Heart right ventricle (tissue), 16 donors: ENCODE measurements at regions not wholly inside any gene's neighbourhood (a gene's known extent, or its start where the extent isn't known, plus 50 kb on each side); places are given as distances from the start of the nearest gene placed in this dataset.

Experiments
- ATAC-seq, 8 donors: fragments of 200-7000 bp; cut with Tn5 transposase; one replicate each; pipeline ENCODE4 v1.9.1; 2020; ENCODE audit warnings: mild to moderate bottlenecking in 8 of 8, moderate library complexity in 8 of 8, moderate number of reproducible peaks in 1 of 8
- DNase-seq, 2 donors: peaks; one replicate each; pipeline ENCODE4 v3.0.0-alpha.2; 2020
- H3K27ac ChIP-seq, 10 donors: fragments of 200-600 bp; sonication (generic) in 2 of 10; one replicate each; pipeline versions ENCODE4 v1.5.0 to v1.8.0; 2020 to 2022; ENCODE audit warnings: mild to moderate bottlenecking in 3 of 10
- H3K27me3 ChIP-seq, 7 donors: fragments of 200-600 bp; one replicate each; pipeline ENCODE4 v1.8.0; 2021 to 2022; ENCODE audit warnings: mild to moderate bottlenecking in 2 of 7
- H3K36me3 ChIP-seq, 9 donors: fragments of 200-600 bp; sonication (generic) in 1 of 9; one replicate each; pipeline versions ENCODE4 v1.5.0 to v1.8.0; 2020 to 2022; ENCODE audit warnings: mild to moderate bottlenecking in 2 of 9
- H3K4me1 ChIP-seq, 9 donors: fragments of 200-600 bp; sonication (generic) in 1 of 9; one replicate each; pipeline versions ENCODE4 v1.5.0 to v1.8.0; 2020 to 2022; ENCODE audit warnings: mild to moderate bottlenecking in 4 of 9
- H3K4me3 ChIP-seq, 10 donors: fragments of 200-600 bp; sonication (generic) in 2 of 10; one replicate each; pipeline versions ENCODE4 v1.5.0 to v1.8.0; 2020 to 2022; ENCODE audit warnings: mild to moderate bottlenecking in 7 of 10, moderate library complexity in 2 of 10
- H3K9me3 ChIP-seq, 11 donors: fragments of 200-600 bp in 10 of 11; sonication (generic) in 2 of 11; one replicate each; pipeline versions ENCODE4 v1.5.0 to v1.8.0; 2013 to 2022; ENCODE audit warnings: mild to moderate bottlenecking in 2 of 11, control low read depth in 1 of 11, moderate library complexity in 1 of 11
- WGBS, 2 donors: extraction: QIAGEN DNeasy Blood & Tissue Kit; methylation state at CpG; one replicate each; pipeline ENCODE4 v1.1.7; 2013; ENCODE audit warnings: inconsistent platforms in 1 of 2; 5-methylcytosine and 5-hydroxymethylcytosine counted together
- intact Hi-C, 10 donors: fragments of 100-400 bp; cut with DNase I; formaldehyde crosslinking; loops; one replicate each; pipeline versions ENCODE4 v1.11.1 to v1.14.2; 2022
- TF ChIP-seq, protein P1 (sequence below), 9 donors: fragments of 200-600 bp; sonication (generic) in 2 of 9; IDR thresholded peaks; one replicate each; pipeline versions ENCODE4 v1.5.0 to v1.8.0; 2021 to 2022; ENCODE audit warnings: antibody characterized with exemption in 9 of 9, mild to moderate bottlenecking in 5 of 9, moderate library complexity in 1 of 9
- donor health status: Arrhythmogenic right ventricular cardiomyopathy.
- donor health status: ischemic (EF 13 %, LVEDD 7.1; RV severe dilation, severe dysfunction).
- donor health status: healthy with polysubstance abuse.
- donor health status: DM: no; HTN: yes; CAD: no.
- donor health status: DM: no; HTN: no; CAD: no.
- donor health status: ischemic (EF 25% LVEDD 6.9; RV normal size, moderate dysfunction).
- donor health status: ischemic (EF 25% LVEDD 5.7; RV mildly dilated, moderate dysfunction).
- donor health status: healthy.
- donor health status: DM: yes; HTN: yes; CAD: no.
- donor health status: Ischemic cardiomyopathy.
- donor health status: ischemic (EF 35%, LVEDD 5.7; RV mildly dilated, moderate dysfunction).
- donor health status: nonischemic (EF 11% LVEDD 7.7; RV severe dilation, severe dysfunction).
- donor health status: DM: yes; HTN: yes; CAD: no.
- donor health status: PGD.
- donor health status: ischemic (EF 29% LVEDD 5.4; RV normal size, mild dysfunction).
- donor health status: nonischemic (EF 23%, LVEDD 6.1; RV moderate dilation, normal function).

- H3K27me3 ChIP-seq = peaks cover 0 to 63% (median 24%) of the 10 kb centered on the region in 7 donors
Observed at GRCh38 chr20:21564127-21564773, 50.4 kb upstream of the NKX2-2 start.

More at GRCh38 chr20:21564127-21564773, 50.4 kb upstream of the NKX2-2 start:
- Histone ChIP-seq H3K27ac (no peak overlapping the region), H3K36me3 (no peaks in the 10 kb centered on the region), H3K4me1 (no peaks in the 10 kb centered on the region), H3K9me3 (peaks cover 0 to 7% (median 0%) of the 10 kb centered on the region in 11 donors), H3K4me3 (no peak overlapping the region)
- ATAC-seq (no peak), DNase-seq (no peak)
- intact Hi-C loops = no loop called here
- TF ChIP-seq, protein P1, sequence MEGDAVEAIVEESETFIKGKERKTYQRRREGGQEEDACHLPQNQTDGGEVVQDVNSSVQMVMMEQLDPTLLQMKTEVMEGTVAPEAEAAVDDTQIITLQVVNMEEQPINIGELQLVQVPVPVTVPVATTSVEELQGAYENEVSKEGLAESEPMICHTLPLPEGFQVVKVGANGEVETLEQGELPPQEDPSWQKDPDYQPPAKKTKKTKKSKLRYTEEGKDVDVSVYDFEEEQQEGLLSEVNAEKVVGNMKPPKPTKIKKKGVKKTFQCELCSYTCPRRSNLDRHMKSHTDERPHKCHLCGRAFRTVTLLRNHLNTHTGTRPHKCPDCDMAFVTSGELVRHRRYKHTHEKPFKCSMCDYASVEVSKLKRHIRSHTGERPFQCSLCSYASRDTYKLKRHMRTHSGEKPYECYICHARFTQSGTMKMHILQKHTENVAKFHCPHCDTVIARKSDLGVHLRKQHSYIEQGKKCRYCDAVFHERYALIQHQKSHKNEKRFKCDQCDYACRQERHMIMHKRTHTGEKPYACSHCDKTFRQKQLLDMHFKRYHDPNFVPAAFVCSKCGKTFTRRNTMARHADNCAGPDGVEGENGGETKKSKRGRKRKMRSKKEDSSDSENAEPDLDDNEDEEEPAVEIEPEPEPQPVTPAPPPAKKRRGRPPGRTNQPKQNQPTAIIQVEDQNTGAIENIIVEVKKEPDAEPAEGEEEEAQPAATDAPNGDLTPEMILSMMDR (IDR thresholded peaks at IDR 0.05) = no peak
- 76 to 79% methylated on average over 15 of the region's 15 CpGs for WGBS, 2 donors
